OCI-LY1 (cell line): ENCODE measurements at regions not wholly inside any gene's neighbourhood (a gene's known extent, or its start where the extent isn't known, plus 50 kb on each side); places are given as distances from the start of the nearest gene placed in this dataset.

Experiments used
- H2AFZ ChIP-seq: fragments of 200-600 bp; sonication (generic), shearing (Covaris generic); 2 replicates; pipeline ENCODE4 v1.6.0; 2014; ENCODE audit warnings: antibody characterized with exemption, mild to moderate bottlenecking, low read length
- H3F3A ChIP-seq: fragments of 200-600 bp; sonication (generic), shearing (Covaris generic); 2 replicates; pipeline ENCODE4 v1.6.0; 2014; ENCODE audit warnings: mild to moderate bottlenecking, antibody characterized with exemption, low read length, moderate library complexity; ENCODE audit not compliant: insufficient read depth
- H3K27ac ChIP-seq: fragments of 200-600 bp; sonication (generic); 2 replicates; pipeline ENCODE4 v1.5.1; 2014; ENCODE audit warnings: low read length, mixed run types, mild to moderate bottlenecking, low read depth; ENCODE audit not compliant: poor library complexity, severe bottlenecking
- H3K27me3 ChIP-seq: fragments of 200-600 bp; sonication (generic); 2 replicates; pipeline ENCODE4 v1.6.0; 2014; ENCODE audit warnings: antibody characterized with exemption, mild to moderate bottlenecking, low read length, moderate library complexity; ENCODE audit not compliant: insufficient read depth
- H3K36me3 ChIP-seq: fragments of 200-600 bp; sonication (generic); 2 replicates; pipeline ENCODE4 v1.6.1; 2014; ENCODE audit warnings: mild to moderate bottlenecking, antibody characterized with exemption, low read length, moderate library complexity, mixed read lengths; ENCODE audit not compliant: insufficient read depth
- H3K4me1 ChIP-seq: fragments of 200-600 bp; sonication (generic); 2 replicates; pipeline ENCODE4 v1.5.1; 2014; ENCODE audit warnings: mild to moderate bottlenecking, low read length, moderate library complexity; ENCODE audit not compliant: insufficient read depth, severe bottlenecking
- H3K4me2 ChIP-seq: fragments of 200-600 bp; sonication (generic), shearing (Covaris generic); 2 replicates; pipeline ENCODE4 v1.6.1; 2014; ENCODE audit warnings: low read length
- H3K4me3 ChIP-seq: fragments of 200-600 bp; sonication (generic); 2 replicates; pipeline ENCODE4 v1.5.1; 2014; ENCODE audit warnings: low read length, low read depth, mild to moderate bottlenecking, mixed read lengths; ENCODE audit not compliant: poor library complexity, severe bottlenecking
- H3K79me2 ChIP-seq: fragments of 200-600 bp; shearing (Covaris generic); 2 replicates; pipeline ENCODE4 v1.6.1; 2016; ENCODE audit warnings: mixed run types, low read length, mixed read lengths; ENCODE audit not compliant: insufficient read depth
- H3K9ac ChIP-seq: fragments of 200-600 bp; sonication (generic), shearing (Covaris generic); 2 replicates; pipeline ENCODE4 v1.6.1; 2014; ENCODE audit warnings: mild to moderate bottlenecking, low read length, mixed read lengths
- H3K9me2 ChIP-seq: fragments of 200-600 bp; sonication (generic), shearing (Covaris generic); 2 replicates; pipeline ENCODE4 v1.6.1; 2014; ENCODE audit warnings: low read depth, mild to moderate bottlenecking, low read length, mixed read lengths
- H3K9me3 ChIP-seq: fragments of 200-600 bp; shearing (Covaris generic); 2 replicates; pipeline ENCODE4 v1.6.1; 2014; ENCODE audit warnings: low read length, mixed read lengths
- H4K20me1 ChIP-seq: fragments of 200-600 bp; sonication (generic), shearing (Covaris generic); 2 replicates; pipeline ENCODE4 v1.6.0; 2016; ENCODE audit warnings: mild to moderate bottlenecking, low read length; ENCODE audit not compliant: insufficient read depth
- CTCF ChIP-seq: fragments of 200-600 bp; sonication (generic), shearing (Covaris generic); IDR thresholded peaks from 2 replicates; pipeline ENCODE4 v1.5.1; 2017; ENCODE audit warnings: mild to moderate bottlenecking, antibody characterized with exemption, low read length, moderate library complexity, mixed read lengths
- EZH2 ChIP-seq: fragments of 200-600 bp; sonication (generic), shearing (Covaris generic); IDR thresholded peaks from 2 replicates; pipeline ENCODE4 v1.8.0; 2017; ENCODE audit warnings: borderline replicate concordance, mixed run types, mild to moderate bottlenecking, antibody characterized with exemption, low read length, moderate library complexity, mixed read lengths

DNA sequence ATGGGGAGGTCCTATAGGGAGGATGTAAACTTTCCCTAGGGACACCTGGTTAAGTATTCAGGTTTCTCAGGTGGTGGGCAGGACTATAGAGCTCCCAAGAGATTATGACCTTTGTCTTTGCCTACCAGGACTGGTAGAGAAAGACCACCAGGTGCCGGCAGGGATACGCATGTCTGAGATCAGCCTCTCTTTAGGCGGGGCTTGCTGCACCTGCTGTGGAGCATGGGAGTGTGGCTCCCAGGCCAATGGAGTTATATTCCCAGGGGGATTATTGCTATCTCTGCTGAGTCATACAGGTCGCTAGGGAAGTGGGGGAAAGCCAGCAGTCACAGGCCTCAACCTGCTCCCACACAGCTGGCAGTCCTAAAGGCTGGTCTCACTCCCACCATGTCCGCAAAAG is 280.5 kb upstream of the MMS22L start:
- Histone ChIP-seq H3K27me3 (no peaks in the 10 kb centered on the region), H3K4me3 (no peak overlapping the region), H3K9ac (no peak overlapping the region), H3K9me2 (no peaks in the 10 kb centered on the region), H3K36me3 (no peaks in the 10 kb centered on the region), H3K27ac (no peak overlapping the region), H3K79me2 (no peaks in the 10 kb centered on the region), H3F3A (no peaks in the 10 kb centered on the region), H3K9me3 (no peaks in the 10 kb centered on the region), H3K4me1 (no peaks in the 10 kb centered on the region), H2AFZ (no peak overlapping the region), H3K4me2 (no peak overlapping the region), H4K20me1 (no peaks in the 10 kb centered on the region)
- TF ChIP-seq EZH2 (no peak), CTCF (no peak)

- no peaks in the 10 kb centered on the region for H3K9me3 ChIP-seq
- H2AFZ ChIP-seq, result no peak overlapping the region
- TF ChIP-seq EZH2 (no peak), CTCF (no peak)
- no peak overlapping the region for H3K4me3 ChIP-seq
- no peaks in the 10 kb centered on the region for H3F3A ChIP-seq
- no peaks in the 10 kb centered on the region for H3K79me2 ChIP-seq
- H4K20me1 ChIP-seq, result no peaks in the 10 kb centered on the region
- no peak overlapping the region for H3K9ac ChIP-seq
- H3K27me3 ChIP-seq, result no peaks in the 10 kb centered on the region
- no peak overlapping the region for H3K4me2 ChIP-seq
- no peak overlapping the region for H3K27ac ChIP-seq
- no peaks in the 10 kb centered on the region for H3K4me1 ChIP-seq
- no peaks in the 10 kb centered on the region for H3K9me2 ChIP-seq
- no peaks in the 10 kb centered on the region for H3K36me3 ChIP-seq
Observed at GRCh38 chr6:97572943-97573342, 289.9 kb upstream of the MMS22L start.

DNA sequence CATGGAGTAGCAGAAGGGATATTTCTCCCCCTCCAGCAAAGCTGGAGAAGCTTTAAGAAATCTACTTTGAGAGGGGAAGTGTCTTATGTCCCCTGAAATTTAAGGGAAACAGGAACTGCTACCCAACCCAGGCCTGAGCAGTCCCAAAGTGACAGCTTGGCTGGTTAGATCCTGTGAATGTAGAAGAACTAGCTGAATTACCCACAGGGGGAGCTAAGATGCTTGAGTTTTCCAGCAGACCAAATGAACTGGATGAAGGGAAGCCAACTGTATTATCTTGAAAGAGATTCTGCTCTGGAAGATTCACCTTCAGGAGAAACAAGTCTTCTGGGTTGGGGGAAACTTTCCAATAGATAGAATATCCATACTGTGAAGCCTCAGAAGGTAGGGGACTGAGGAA is 303.3 kb upstream of the MMS22L start:
- Histone ChIP-seq H3K9ac (no peak overlapping the region), H3K9me3 (no peaks in the 10 kb centered on the region), H3K36me3 (no peaks in the 10 kb centered on the region), H2AFZ (no peak overlapping the region), H3K9me2 (no peaks in the 10 kb centered on the region), H3F3A (no peaks in the 10 kb centered on the region), H3K27me3 (no peaks in the 10 kb centered on the region), H3K4me1 (no peaks in the 10 kb centered on the region), H4K20me1 (no peaks in the 10 kb centered on the region), H3K4me2 (no peak overlapping the region), H3K27ac (no peak overlapping the region), H3K79me2 (no peaks in the 10 kb centered on the region), H3K4me3 (no peak overlapping the region)
- TF ChIP-seq CTCF, result peak; percentile 18; the same call in 1 of the 2 replicates
- TF ChIP-seq EZH2, result no peak
